Neural cell (in vitro differentiated cells): ENCODE measurements at regions not wholly inside any gene's neighbourhood (a gene's known extent, or its start where the extent isn't known, plus 50 kb on each side); places are given as distances from the start of the nearest gene placed in this dataset.

Source experiments
- H2AFZ ChIP-seq: fragments of 200-600, 300-800 bp; sonication (generic), shearing (Covaris generic); 2 replicates; pipeline ENCODE4 v1.6.0; 2014; ENCODE audit warnings: low read depth, mild to moderate bottlenecking, antibody characterized with exemption, low read length, moderate library complexity
- H3F3A ChIP-seq: fragments of 200-600 bp; shearing (Covaris generic); 2 replicates; pipeline ENCODE4 v1.6.1; 2016; ENCODE audit warnings: mild to moderate bottlenecking, moderate library complexity, mixed read lengths, antibody characterized with exemption, low read length; ENCODE audit not compliant: insufficient read depth, poor library complexity, severe bottlenecking
- H3K27ac ChIP-seq: fragments of 200-600, 300-800 bp; sonication (generic), shearing (Covaris generic); 2 replicates; pipeline ENCODE4 v1.5.1; 2014; ENCODE audit warnings: mild to moderate bottlenecking, low read length, moderate library complexity
- H3K27me3 ChIP-seq: fragments of 300-800, 200-600 bp; sonication (generic), shearing (Covaris generic); 2 replicates; pipeline ENCODE4 v1.6.0; 2014; ENCODE audit warnings: mild to moderate bottlenecking, low read depth, low read length, moderate library complexity; ENCODE audit not compliant: insufficient read depth
- H3K36me3 ChIP-seq: fragments of 300-800, 200-600 bp; sonication (generic), shearing (Covaris generic); 2 replicates; pipeline ENCODE4 v1.5.1; 2014; ENCODE audit warnings: mild to moderate bottlenecking, antibody characterized with exemption, low read length, moderate library complexity; ENCODE audit not compliant: insufficient read depth
- H3K4me2 ChIP-seq: fragments of 300-800, 200-600 bp; sonication (generic), shearing (Covaris generic); 2 replicates; pipeline ENCODE4 v1.6.0; 2014; ENCODE audit warnings: mild to moderate bottlenecking, low read length
- H3K4me3 ChIP-seq: fragments of 300-800, 200-600 bp; sonication (generic), shearing (Covaris generic); 2 replicates; pipeline ENCODE4 v1.5.1; 2014; ENCODE audit warnings: mild to moderate bottlenecking, low read length, moderate library complexity
- H3K79me2 ChIP-seq: fragments of 200-600 bp; shearing (Covaris generic); replicated peaks from 2 replicates; pipeline ENCODE4 v1.6.0; 2014; ENCODE audit warnings: mild to moderate bottlenecking, low read length, moderate library complexity; ENCODE audit not compliant: insufficient read depth
- H3K9ac ChIP-seq: fragments of 300-800, 200-600 bp; sonication (generic), shearing (Covaris generic); 2 replicates; pipeline ENCODE4 v1.6.1; 2016; ENCODE audit warnings: mild to moderate bottlenecking, low read length, mixed read lengths
- H3K9me2 ChIP-seq: fragments of 200-600 bp; shearing (Covaris generic); 2 replicates; pipeline ENCODE4 v1.6.1; 2016; ENCODE audit warnings: mild to moderate bottlenecking, low read length, mixed read lengths; ENCODE audit not compliant: insufficient read depth
- H3K9me3 ChIP-seq: fragments of 200-600, 300-800 bp; sonication (generic), shearing (Covaris generic); 2 replicates; pipeline ENCODE4 v1.6.1; 2016; ENCODE audit warnings: mild to moderate bottlenecking, mixed run types, low read length, moderate library complexity, mixed read lengths
- H4K20me1 ChIP-seq: fragments of 200-600 bp; shearing (Covaris generic); 2 replicates; pipeline ENCODE4 v1.6.1; 2016; ENCODE audit warnings: mild to moderate bottlenecking, mixed run types; ENCODE audit not compliant: insufficient read depth
- EP300 ChIP-seq: fragments of 450-650 bp; conservative IDR thresholded peaks from 2 replicates; pipeline ENCODE4 v1.6.1; 2014; ENCODE audit warnings: antibody characterized with exemption, mild to moderate bottlenecking, moderate library complexity; ENCODE audit not compliant: poor library complexity, severe bottlenecking
- EZH2 ChIP-seq: fragments of 200-600, 300-800 bp; shearing (Covaris generic), sonication (generic); IDR thresholded peaks from 2 replicates; pipeline ENCODE4 v1.6.1; 2014; ENCODE audit warnings: antibody characterized with exemption, low read length, borderline replicate concordance, mild to moderate bottlenecking; ENCODE audit not compliant: insufficient read depth, poor library complexity, severe bottlenecking
- MXI1 ChIP-seq: fragments of 450-650 bp; conservative IDR thresholded peaks from 2 replicates; pipeline ENCODE4 v1.6.1; 2014; ENCODE audit warnings: antibody characterized with exemption, mild to moderate bottlenecking; ENCODE audit not compliant: poor library complexity, severe bottlenecking
- POLR2AphosphoS5 ChIP-seq: IDR thresholded peaks from 2 replicates; pipeline ENCODE4 v1.6.1; 2012
- RAD21 ChIP-seq: fragments of 450-650 bp; conservative IDR thresholded peaks from 2 replicates; pipeline ENCODE4 v1.6.1; 2014; ENCODE audit warnings: antibody characterized with exemption, mild to moderate bottlenecking, moderate library complexity
- SMC3 ChIP-seq: fragments of 450-650 bp; conservative IDR thresholded peaks from 2 replicates; pipeline ENCODE4 v1.6.1; 2014; ENCODE audit warnings: antibody characterized with exemption, mild to moderate bottlenecking, moderate library complexity; ENCODE audit not compliant: poor library complexity
- TAF1 ChIP-seq: IDR thresholded peaks from 2 replicates; pipeline ENCODE4 v1.6.1; 2012; ENCODE audit warnings: low read depth
- TF ChIP-seq, protein P1 (sequence below): fragments of 450-650 bp; IDR thresholded peaks from 2 replicates; pipeline ENCODE4 v1.5.1; 2014; ENCODE audit warnings: antibody characterized with exemption, mild to moderate bottlenecking, moderate library complexity; ENCODE audit not compliant: poor library complexity, severe bottlenecking
- TF ChIP-seq, protein P2 (sequence below): IDR thresholded peaks from 2 replicates; pipeline ENCODE4 v1.6.1; 2012; ENCODE audit warnings: borderline replicate concordance

DNA sequence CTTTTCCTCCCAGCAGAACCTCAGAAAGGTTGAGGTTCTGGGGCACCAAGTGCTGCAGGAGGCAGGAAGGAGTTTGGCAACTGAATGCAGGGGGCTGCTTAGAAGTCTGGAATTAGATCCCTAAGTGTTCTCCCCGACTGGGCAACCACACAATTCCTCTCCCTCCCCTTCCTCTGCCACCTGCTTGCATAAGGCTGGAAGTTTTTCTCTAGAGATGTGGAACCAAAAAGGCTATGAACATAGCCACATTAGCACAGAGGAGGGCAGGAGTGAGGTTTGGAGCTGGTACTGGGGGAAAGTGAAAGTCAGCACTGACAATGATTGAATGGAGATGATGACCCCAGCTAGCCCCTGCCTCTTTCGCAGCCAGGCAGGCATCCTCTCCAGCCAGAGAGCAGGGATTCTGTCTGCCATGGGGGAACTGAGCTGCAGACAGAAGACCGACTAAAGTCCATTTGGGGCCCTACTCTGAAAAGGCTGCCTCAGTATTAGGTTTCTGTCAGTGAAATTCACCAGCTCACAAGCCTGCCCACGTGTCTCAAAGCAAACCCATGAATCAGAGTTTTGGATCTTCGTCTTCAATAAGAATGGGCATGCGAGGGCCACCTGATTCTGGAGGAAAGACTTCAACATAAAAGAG is 87.9 kb upstream of the ITGA6 start:
- no peak overlapping the region for H2AFZ ChIP-seq
- H3K27ac ChIP-seq: no peak overlapping the region
- no peak overlapping the region for H3K9ac ChIP-seq
- no peaks in the 10 kb centered on the region for H3K79me2 ChIP-seq
- TF ChIP-seq EZH2: no peak
- no peak for TF ChIP-seq POLR2AphosphoS5
- TF ChIP-seq, protein P1, sequence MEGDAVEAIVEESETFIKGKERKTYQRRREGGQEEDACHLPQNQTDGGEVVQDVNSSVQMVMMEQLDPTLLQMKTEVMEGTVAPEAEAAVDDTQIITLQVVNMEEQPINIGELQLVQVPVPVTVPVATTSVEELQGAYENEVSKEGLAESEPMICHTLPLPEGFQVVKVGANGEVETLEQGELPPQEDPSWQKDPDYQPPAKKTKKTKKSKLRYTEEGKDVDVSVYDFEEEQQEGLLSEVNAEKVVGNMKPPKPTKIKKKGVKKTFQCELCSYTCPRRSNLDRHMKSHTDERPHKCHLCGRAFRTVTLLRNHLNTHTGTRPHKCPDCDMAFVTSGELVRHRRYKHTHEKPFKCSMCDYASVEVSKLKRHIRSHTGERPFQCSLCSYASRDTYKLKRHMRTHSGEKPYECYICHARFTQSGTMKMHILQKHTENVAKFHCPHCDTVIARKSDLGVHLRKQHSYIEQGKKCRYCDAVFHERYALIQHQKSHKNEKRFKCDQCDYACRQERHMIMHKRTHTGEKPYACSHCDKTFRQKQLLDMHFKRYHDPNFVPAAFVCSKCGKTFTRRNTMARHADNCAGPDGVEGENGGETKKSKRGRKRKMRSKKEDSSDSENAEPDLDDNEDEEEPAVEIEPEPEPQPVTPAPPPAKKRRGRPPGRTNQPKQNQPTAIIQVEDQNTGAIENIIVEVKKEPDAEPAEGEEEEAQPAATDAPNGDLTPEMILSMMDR: no peak
- TF ChIP-seq, protein P2, sequence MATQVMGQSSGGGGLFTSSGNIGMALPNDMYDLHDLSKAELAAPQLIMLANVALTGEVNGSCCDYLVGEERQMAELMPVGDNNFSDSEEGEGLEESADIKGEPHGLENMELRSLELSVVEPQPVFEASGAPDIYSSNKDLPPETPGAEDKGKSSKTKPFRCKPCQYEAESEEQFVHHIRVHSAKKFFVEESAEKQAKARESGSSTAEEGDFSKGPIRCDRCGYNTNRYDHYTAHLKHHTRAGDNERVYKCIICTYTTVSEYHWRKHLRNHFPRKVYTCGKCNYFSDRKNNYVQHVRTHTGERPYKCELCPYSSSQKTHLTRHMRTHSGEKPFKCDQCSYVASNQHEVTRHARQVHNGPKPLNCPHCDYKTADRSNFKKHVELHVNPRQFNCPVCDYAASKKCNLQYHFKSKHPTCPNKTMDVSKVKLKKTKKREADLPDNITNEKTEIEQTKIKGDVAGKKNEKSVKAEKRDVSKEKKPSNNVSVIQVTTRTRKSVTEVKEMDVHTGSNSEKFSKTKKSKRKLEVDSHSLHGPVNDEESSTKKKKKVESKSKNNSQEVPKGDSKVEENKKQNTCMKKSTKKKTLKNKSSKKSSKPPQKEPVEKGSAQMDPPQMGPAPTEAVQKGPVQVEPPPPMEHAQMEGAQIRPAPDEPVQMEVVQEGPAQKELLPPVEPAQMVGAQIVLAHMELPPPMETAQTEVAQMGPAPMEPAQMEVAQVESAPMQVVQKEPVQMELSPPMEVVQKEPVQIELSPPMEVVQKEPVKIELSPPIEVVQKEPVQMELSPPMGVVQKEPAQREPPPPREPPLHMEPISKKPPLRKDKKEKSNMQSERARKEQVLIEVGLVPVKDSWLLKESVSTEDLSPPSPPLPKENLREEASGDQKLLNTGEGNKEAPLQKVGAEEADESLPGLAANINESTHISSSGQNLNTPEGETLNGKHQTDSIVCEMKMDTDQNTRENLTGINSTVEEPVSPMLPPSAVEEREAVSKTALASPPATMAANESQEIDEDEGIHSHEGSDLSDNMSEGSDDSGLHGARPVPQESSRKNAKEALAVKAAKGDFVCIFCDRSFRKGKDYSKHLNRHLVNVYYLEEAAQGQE: no peak
- no peak for TF ChIP-seq RAD21
- no peak for TF ChIP-seq MXI1
- TF ChIP-seq SMC3: no peak
- no peak for TF ChIP-seq TAF1
- TF ChIP-seq EP300: no peak
- no peaks in the 10 kb centered on the region for H3K9me2 ChIP-seq
- H3K4me3 ChIP-seq: no peak overlapping the region
- no peak overlapping the region for H3K4me2 ChIP-seq
- no peaks in the 10 kb centered on the region for H3K9me3 ChIP-seq
- no peaks in the 10 kb centered on the region for H3F3A ChIP-seq
- H3K36me3 ChIP-seq: no peaks in the 10 kb centered on the region
- H3K27me3 ChIP-seq: no peaks in the 10 kb centered on the region
- no peaks in the 10 kb centered on the region for H4K20me1 ChIP-seq

DNA sequence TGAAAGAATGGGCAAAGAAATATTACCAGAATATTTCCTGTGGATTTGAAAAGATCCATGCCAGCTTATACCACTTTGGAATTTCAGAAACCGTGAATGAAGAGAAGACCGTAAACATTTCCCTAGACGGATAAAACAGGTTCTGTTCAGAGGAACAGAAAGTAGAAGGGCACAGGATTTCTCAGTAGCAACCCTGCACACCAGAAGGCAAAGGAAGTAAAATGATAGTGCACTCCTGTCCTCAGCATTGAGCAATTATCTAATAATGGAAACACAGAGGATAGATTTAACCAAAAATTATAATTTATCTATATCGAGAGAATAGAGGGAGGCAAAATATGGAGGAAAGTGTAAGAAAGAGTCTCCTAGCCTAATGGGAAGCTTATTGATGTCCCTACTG is 87.0 kb upstream of the ITGA6 start:
- H3K9me3 ChIP-seq: no peaks in the 10 kb centered on the region
- no peak overlapping the region for H3K4me3 ChIP-seq
- no peak overlapping the region for H3K4me2 ChIP-seq
- H3K27me3 ChIP-seq: no peaks in the 10 kb centered on the region
- H3K9ac ChIP-seq: no peak overlapping the region
- H3F3A ChIP-seq: no peaks in the 10 kb centered on the region
- H3K9me2 ChIP-seq: no peaks in the 10 kb centered on the region
- no peaks in the 10 kb centered on the region for H3K79me2 ChIP-seq
- no peak overlapping the region for H3K27ac ChIP-seq
- no peak for TF ChIP-seq POLR2AphosphoS5
- TF ChIP-seq, protein P1: no peak
- no peak for TF ChIP-seq EZH2
- no peak for TF ChIP-seq RAD21
- no peak for TF ChIP-seq TAF1
- TF ChIP-seq SMC3: no peak
- TF ChIP-seq, protein P2: no peak
- no peak for TF ChIP-seq MXI1
- H4K20me1 ChIP-seq: no peaks in the 10 kb centered on the region
- no peaks in the 10 kb centered on the region for H3K36me3 ChIP-seq
- no peak overlapping the region for H2AFZ ChIP-seq
